Naive thymus-derived CD4-positive, alpha-beta T cell (primary cell): ENCODE measurements at regions not wholly inside any gene's neighbourhood (a gene's known extent, or its start where the extent isn't known, plus 50 kb on each side); places are given as distances from the start of the nearest gene placed in this dataset.

Experiments used
- ATAC-seq: fragments of 150-1000 bp; cut with Tn5 transposase; 2 replicates; pipeline ENCODE4 v1.10.0; 2021; ENCODE audit warnings: mild to moderate bottlenecking, moderate library complexity
- CTCF ChIA-PET: fragments of 350-600 bp; sonication (Branson Sonifier 250); formaldehyde crosslinking; loops from one replicate; lab custom pipeline; 2021; ENCODE audit warnings: antibody characterized with exemption; lab: Charles Lee
- POLR2A ChIA-PET: fragments of 350-600 bp; sonication (Branson Sonifier 250); formaldehyde crosslinking; loops from one replicate; lab custom pipeline; 2021; ENCODE audit warnings: antibody characterized with exemption, inconsistent platforms; lab: Charles Lee
- DNase-seq, 9 donors: peaks; one replicate each; pipeline versions ENCODE4 v3.0.0 to v3.0.0-alpha.2; 2020 to 2022; ENCODE audit warnings: mixed read lengths in 1 of 9
- H3K27ac ChIP-seq: one replicate; pipeline ENCODE4 v1.7.0; 2013; ENCODE audit warnings: mild to moderate bottlenecking, low read depth, low read length, moderate library complexity
- H3K27me3 ChIP-seq, 2 donors: one replicate each; pipeline ENCODE4 v1.7.0; 2013; ENCODE audit warnings: low read length in 2 of 2, mild to moderate bottlenecking in 2 of 2, moderate library complexity in 2 of 2; ENCODE audit not compliant: control insufficient read depth in 2 of 2, insufficient read depth in 2 of 2
- H3K36me3 ChIP-seq, 3 experiments: 1 replicate in 2 of 3; 2 replicates in 1 of 3; pipeline ENCODE4 v1.7.0; 2013; ENCODE audit warnings: low read length in 3 of 3, mild to moderate bottlenecking in 3 of 3, moderate library complexity in 1 of 3; ENCODE audit not compliant: insufficient read depth in 3 of 3, control insufficient read depth in 2 of 3
- H3K4me1 ChIP-seq, 2 donors: one replicate each; pipeline ENCODE4 v1.7.0; 2013; ENCODE audit warnings: low read length in 2 of 2, mild to moderate bottlenecking in 2 of 2, moderate library complexity in 1 of 2; ENCODE audit not compliant: control insufficient read depth in 2 of 2, insufficient read depth in 2 of 2
- H3K4me3 ChIP-seq: 2 replicates; pipeline ENCODE4 v1.7.0; 2013; ENCODE audit warnings: mild to moderate bottlenecking, low read length
- H3K9me3 ChIP-seq, 3 experiments: 1 replicate in 2 of 3; 2 replicates in 1 of 3; pipeline ENCODE4 v1.7.0; 2013; ENCODE audit warnings: low read length in 3 of 3; ENCODE audit not compliant: control insufficient read depth in 2 of 3
- H3K27ac Mint-ChIP-seq, 9 donors: one replicate each; pipeline ENCODE4 v1.8.0; 2020 to 2022; ENCODE audit warnings: mixed read lengths in 9 of 9, mild to moderate bottlenecking in 8 of 9, moderate library complexity in 5 of 9, inconsistent platforms in 2 of 9
- H3K27me3 Mint-ChIP-seq, 5 donors: one replicate each; pipeline ENCODE4 v1.8.0; 2021 to 2022; ENCODE audit warnings: mixed read lengths in 5 of 5, mild to moderate bottlenecking in 1 of 5
- H3K36me3 Mint-ChIP-seq, 5 donors: one replicate each; pipeline ENCODE4 v1.8.0; 2020 to 2022; ENCODE audit warnings: mixed read lengths in 5 of 5, mild to moderate bottlenecking in 3 of 5, inconsistent platforms in 1 of 5
- H3K4me1 Mint-ChIP-seq, 7 donors: one replicate each; pipeline ENCODE4 v1.8.0; 2020 to 2022; ENCODE audit warnings: mixed read lengths in 7 of 7, mild to moderate bottlenecking in 3 of 7, inconsistent platforms in 1 of 7
- H3K4me3 Mint-ChIP-seq, 10 donors: one replicate each; pipeline ENCODE4 v1.8.0; 2020 to 2022; ENCODE audit warnings: mild to moderate bottlenecking in 10 of 10, mixed read lengths in 10 of 10, moderate library complexity in 6 of 10, inconsistent platforms in 2 of 10
- H3K9me3 Mint-ChIP-seq, 11 donors: one replicate each; pipeline ENCODE4 v1.8.0; 2020 to 2022; ENCODE audit warnings: mixed read lengths in 11 of 11, mild to moderate bottlenecking in 4 of 11, inconsistent platforms in 1 of 11, moderate library complexity in 1 of 11
- intact Hi-C, 2 donors: fragments of 100-400 bp; cut with micrococcal nuclease; formaldehyde crosslinking; loops; one replicate each; pipeline ENCODE4 v1.15.1; 2023

DNA sequence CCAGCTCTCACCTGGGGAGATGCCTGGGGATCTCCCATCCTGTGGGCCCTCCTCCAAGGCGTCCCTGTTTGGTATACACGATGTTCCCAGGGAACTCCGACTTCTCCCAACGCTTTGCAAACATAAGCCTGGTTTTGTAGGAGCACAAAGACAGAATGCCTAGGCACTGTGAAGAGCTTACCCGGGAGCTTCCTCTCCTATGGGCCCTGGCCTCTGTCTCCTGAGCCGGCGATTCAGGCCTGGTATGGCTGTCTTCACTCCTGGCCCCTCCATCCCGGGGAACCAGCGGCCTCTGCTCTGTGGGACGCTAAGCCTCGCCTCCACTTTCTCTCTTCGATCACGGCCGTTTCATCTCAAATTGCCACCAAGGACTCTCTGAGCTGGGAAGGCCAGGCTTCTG lies 59.6 kb upstream of the ACTRT2 start:
- CTCF ChIA-PET = no interaction called here
- Mint-ChIP-seq H3K36me3 (peaks cover 0 to 4% (median 0%) of the 10 kb centered on the region in 5 donors), H3K4me1 (no peaks in the 10 kb centered on the region), H3K27ac (no peak overlapping the region), H3K27me3 (peaks cover 0 to 10% (median 0%) of the 10 kb centered on the region in 5 donors), H3K9me3 (peaks cover 0 to 23% (median 12%) of the 10 kb centered on the region in 11 donors), H3K4me3 (no peak overlapping the region)
- H3K9me3 ChIP-seq = peaks cover 0 to 7% (median 0%) of the 10 kb centered on the region in 3 experiments
- POLR2A ChIA-PET = no interaction called here
- no peaks in the 10 kb centered on the region for H3K36me3 ChIP-seq
- intact Hi-C loops = no loop called here
- no peak overlapping the region for H3K27ac ChIP-seq
- H3K4me1 ChIP-seq = no peaks in the 10 kb centered on the region
- DNase-seq = no peak
- ATAC-seq = no peak
- H3K27me3 ChIP-seq = no peaks in the 10 kb centered on the region
- no peak overlapping the region for H3K4me3 ChIP-seq

DNA sequence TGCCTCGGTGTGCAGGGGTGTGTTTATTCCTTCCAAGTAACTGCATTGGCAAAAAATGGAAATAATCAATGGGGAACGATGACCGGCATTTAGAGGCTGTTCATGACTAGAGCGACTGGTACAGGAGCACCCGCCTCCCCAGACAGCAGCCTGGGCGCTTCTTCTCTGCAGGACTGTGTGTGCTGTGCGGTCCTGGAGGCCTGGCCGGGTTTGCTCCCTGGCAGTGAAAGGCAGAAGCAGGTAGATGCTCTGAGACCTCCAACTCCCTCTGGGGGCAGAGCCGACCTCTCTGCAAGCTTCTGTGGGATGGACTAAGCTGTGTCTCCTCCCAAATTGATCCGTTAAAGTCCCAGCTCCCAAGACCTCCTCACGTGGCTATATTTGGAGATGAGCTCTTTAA lies 59.2 kb upstream of the ACTRT2 start:
- ATAC-seq = no peak
- Histone ChIP-seq H3K36me3 (no peaks in the 10 kb centered on the region), H3K4me1 (no peaks in the 10 kb centered on the region), H3K27me3 (no peaks in the 10 kb centered on the region), H3K4me3 (no peak overlapping the region), H3K9me3 (peaks cover 0 to 7% (median 0%) of the 10 kb centered on the region in 3 experiments), H3K27ac (no peak overlapping the region)
- peaks cover 0 to 4% (median 0%) of the 10 kb centered on the region in 5 donors for H3K36me3 Mint-ChIP-seq
- ChIA-PET CTCF (no interaction called here), POLR2A (no interaction called here)
- H3K27me3 Mint-ChIP-seq = peaks cover 0 to 10% (median 0%) of the 10 kb centered on the region in 5 donors
- no peak overlapping the region for H3K27ac Mint-ChIP-seq
- peaks cover 0 to 19% (median 8%) of the 10 kb centered on the region in 11 donors for H3K9me3 Mint-ChIP-seq
- intact Hi-C loops = no loop called here
- no peak for DNase-seq
- H3K4me3 Mint-ChIP-seq = no peak overlapping the region
- H3K4me1 Mint-ChIP-seq = no peaks in the 10 kb centered on the region

DNA sequence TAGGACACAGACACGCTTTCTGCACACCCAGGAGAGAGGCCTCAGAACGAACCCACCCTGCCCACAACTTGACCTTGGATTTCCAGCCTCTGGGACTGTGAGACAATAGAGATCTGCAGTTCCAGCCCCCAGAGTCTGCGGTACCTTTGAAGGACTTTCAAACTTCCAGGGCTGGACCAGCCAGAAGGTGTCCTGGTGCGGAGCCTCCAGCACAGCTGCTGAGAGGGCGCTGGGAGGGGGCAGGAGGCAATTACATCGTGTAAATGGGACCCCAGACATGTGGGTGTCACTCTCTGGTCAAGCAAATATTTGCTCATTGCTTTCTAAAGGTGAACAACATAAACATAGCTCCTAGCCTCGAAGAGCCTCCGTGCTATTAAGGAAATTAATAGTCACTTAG lies 58.7 kb upstream of the ACTRT2 start:
- Histone ChIP-seq H3K27me3 (no peaks in the 10 kb centered on the region), H3K27ac (no peak overlapping the region), H3K4me3 (no peak overlapping the region), H3K9me3 (peaks cover 0 to 7% (median 0%) of the 10 kb centered on the region in 3 experiments), H3K36me3 (no peaks in the 10 kb centered on the region), H3K4me1 (no peaks in the 10 kb centered on the region)
- ATAC-seq (no peak), DNase-seq (no peak)
- POLR2A ChIA-PET = no interaction called here
- H3K27me3 Mint-ChIP-seq = peaks cover 0 to 10% (median 0%) of the 10 kb centered on the region in 5 donors
- CTCF ChIA-PET = no interaction called here
- intact Hi-C loops = no loop called here
- no peak overlapping the region for H3K27ac Mint-ChIP-seq
- H3K4me1 Mint-ChIP-seq = no peaks in the 10 kb centered on the region
- peaks cover 0 to 4% (median 0%) of the 10 kb centered on the region in 5 donors for H3K36me3 Mint-ChIP-seq
- peaks cover 0 to 14% (median 7%) of the 10 kb centered on the region in 11 donors for H3K9me3 Mint-ChIP-seq
- no peak overlapping the region for H3K4me3 Mint-ChIP-seq

DNA sequence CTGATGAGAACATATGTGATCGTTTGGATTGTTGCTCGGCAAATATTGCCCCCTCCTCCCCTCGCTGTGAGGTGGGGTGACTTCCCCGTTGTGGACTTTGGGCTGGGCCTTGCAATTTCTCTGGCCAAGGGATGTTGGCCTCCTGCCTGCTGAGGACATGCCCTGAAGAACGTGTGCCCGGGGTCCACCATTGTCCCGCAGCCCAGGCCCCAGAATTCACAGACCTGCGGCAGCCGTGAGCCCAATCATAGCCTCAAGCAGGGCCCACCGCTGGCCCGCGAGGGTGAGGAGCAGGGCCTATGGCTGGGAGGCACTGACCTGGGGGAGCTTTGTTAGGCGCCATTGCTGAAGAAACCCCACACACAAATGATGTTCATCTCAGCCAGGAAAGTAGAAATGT lies 58.3 kb upstream of the ACTRT2 start:
- H3K27ac ChIP-seq = no peak overlapping the region
- no peak overlapping the region for H3K4me3 ChIP-seq
- Mint-ChIP-seq H3K9me3 (peaks cover 0 to 10% (median 4%) of the 10 kb centered on the region in 11 donors), H3K36me3 (peaks cover 0 to 4% (median 0%) of the 10 kb centered on the region in 5 donors), H3K27me3 (peaks cover 0 to 10% (median 0%) of the 10 kb centered on the region in 5 donors), H3K4me1 (no peaks in the 10 kb centered on the region), H3K27ac (no peak overlapping the region), H3K4me3 (no peak overlapping the region)
- intact Hi-C loops = no loop called here
- DNase-seq (no peak), ATAC-seq (no peak)
- no peaks in the 10 kb centered on the region for H3K36me3 ChIP-seq
- H3K27me3 ChIP-seq = no peaks in the 10 kb centered on the region
- H3K9me3 ChIP-seq = peaks cover 0 to 7% (median 0%) of the 10 kb centered on the region in 3 experiments
- no peaks in the 10 kb centered on the region for H3K4me1 ChIP-seq
- ChIA-PET CTCF (no interaction called here), POLR2A (no interaction called here)

DNA sequence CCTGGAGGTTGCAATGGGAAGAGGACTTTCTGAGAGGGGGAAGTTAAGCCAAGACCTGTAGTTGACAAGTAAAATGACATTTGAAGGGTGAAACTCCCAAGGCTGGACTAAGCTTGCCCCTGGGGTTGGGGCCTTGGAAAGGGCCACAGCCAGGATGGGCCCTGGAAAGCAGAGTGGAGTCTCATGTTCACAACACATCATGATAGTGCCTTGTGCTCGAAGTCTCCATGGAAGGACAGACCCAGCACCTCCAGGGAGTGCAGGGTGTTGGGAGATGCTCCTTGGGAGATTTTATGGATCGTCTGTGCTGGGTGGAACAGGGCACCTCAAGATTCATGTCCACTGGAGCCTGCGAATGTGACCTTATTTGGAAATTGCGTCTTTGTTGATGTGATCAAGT lies 55.6 kb upstream of the ACTRT2 start:
- no peaks in the 10 kb centered on the region for H3K9me3 ChIP-seq
- H3K36me3 ChIP-seq = no peaks in the 10 kb centered on the region
- H3K36me3 Mint-ChIP-seq = no peaks in the 10 kb centered on the region
- no peak for DNase-seq
- no peak overlapping the region for H3K4me3 Mint-ChIP-seq
- CTCF ChIA-PET = no interaction called here
- H3K27me3 ChIP-seq = no peaks in the 10 kb centered on the region
- no peaks in the 10 kb centered on the region for H3K27me3 Mint-ChIP-seq
- H3K4me1 Mint-ChIP-seq = no peaks in the 10 kb centered on the region
- no peak overlapping the region for H3K27ac Mint-ChIP-seq
- intact Hi-C loops = no loop called here
- H3K4me3 ChIP-seq = no peak overlapping the region
- no peak overlapping the region for H3K27ac ChIP-seq
- H3K9me3 Mint-ChIP-seq = peaks cover 0 to 3% (median 0%) of the 10 kb centered on the region in 11 donors
- ATAC-seq = no peak
- H3K4me1 ChIP-seq = no peaks in the 10 kb centered on the region
- POLR2A ChIA-PET = no interaction called here

DNA sequence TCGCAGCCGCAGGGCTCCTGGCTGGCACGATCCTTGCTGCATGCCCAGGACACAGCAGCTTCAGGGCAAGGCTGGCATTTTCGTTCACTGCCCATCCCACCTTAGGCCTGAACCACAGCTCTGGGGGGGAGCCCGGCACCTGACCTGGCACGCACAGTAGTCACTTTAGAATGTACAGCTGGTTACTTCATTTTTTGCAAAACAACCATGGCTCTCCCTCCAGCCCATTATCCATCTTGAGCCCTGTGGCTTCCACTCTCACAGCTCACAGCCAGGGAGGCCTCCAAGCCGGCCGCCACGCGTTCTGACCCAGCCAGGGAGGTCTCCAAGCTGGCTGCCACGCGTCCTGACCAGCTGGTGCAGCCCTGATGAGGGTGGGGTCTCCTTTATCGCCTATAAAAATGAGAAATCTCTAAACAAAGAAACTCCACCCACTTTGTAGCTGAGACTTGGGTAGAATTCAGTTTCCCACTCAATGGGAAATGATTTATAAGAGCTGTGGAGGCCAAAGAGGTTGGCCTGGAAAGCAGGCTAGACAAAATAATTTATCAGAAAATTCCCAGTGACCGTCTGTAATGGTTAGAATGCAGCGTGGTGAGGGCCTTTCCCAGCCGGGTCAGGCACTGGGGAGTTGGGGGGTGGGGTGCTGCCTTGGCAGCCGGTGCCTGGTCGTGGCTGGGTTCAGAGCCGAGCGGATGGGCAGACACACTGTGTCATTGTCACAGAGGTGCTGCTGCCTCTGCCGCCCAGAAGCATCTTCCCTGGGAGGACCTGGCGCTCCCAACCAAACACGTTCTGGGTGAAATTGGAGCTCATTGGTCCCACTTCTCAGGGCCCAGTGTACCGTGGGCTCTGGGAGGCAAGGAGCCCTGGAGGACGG lies 54.6 kb upstream of the ACTRT2 start:
- ATAC-seq = no peak
- no peak for DNase-seq
- no peaks in the 10 kb centered on the region for H3K36me3 ChIP-seq
- H3K27me3 Mint-ChIP-seq = no peaks in the 10 kb centered on the region
- no peaks in the 10 kb centered on the region for H3K27me3 ChIP-seq
- H3K4me3 Mint-ChIP-seq = no peak overlapping the region
- H3K4me1 Mint-ChIP-seq = no peaks in the 10 kb centered on the region
- H3K9me3 Mint-ChIP-seq = peaks cover 0 to 2% (median 0%) of the 10 kb centered on the region in 11 donors
- H3K27ac ChIP-seq = no peak overlapping the region
- H3K27ac Mint-ChIP-seq = no peak overlapping the region
- intact Hi-C loops = no loop called here
- H3K36me3 Mint-ChIP-seq = no peaks in the 10 kb centered on the region
- H3K4me3 ChIP-seq = no peak overlapping the region
- POLR2A ChIA-PET = no interaction called here
- no peaks in the 10 kb centered on the region for H3K9me3 ChIP-seq
- CTCF ChIA-PET = no interaction called here
- no peaks in the 10 kb centered on the region for H3K4me1 ChIP-seq

DNA sequence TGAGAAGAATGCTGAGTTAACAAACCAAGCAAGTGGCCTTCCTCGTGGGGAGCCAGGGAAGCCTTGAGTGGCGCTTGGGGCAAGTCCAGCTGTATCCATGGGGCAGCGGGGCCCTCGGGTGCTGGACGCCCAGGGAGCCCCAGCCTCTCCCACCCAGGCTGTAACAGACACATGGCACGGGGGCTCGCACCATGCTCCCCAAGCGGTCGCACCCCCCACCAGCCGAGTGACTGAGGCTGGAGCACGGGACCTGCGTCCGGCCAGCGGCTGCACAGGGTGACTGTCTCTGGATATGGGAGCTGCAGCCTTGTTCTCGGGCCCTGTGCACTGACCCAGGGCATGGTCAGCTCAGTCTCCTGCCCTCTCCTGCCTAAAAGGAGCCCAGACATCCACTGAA lies 53.9 kb upstream of the ACTRT2 start:
- H3K36me3 Mint-ChIP-seq = no peaks in the 10 kb centered on the region
- intact Hi-C loops = no loop called here
- H3K27ac ChIP-seq = no peak overlapping the region
- H3K27ac Mint-ChIP-seq = no peak overlapping the region
- H3K4me1 Mint-ChIP-seq = no peaks in the 10 kb centered on the region
- DNase-seq = no peak
- H3K9me3 ChIP-seq = no peaks in the 10 kb centered on the region
- H3K4me3 Mint-ChIP-seq = no peak overlapping the region
- ChIA-PET POLR2A (no interaction called here), CTCF (no interaction called here)
- no peaks in the 10 kb centered on the region for H3K36me3 ChIP-seq
- H3K27me3 Mint-ChIP-seq = no peaks in the 10 kb centered on the region
- no peak overlapping the region for H3K4me3 ChIP-seq
- H3K4me1 ChIP-seq = no peaks in the 10 kb centered on the region
- no peaks in the 10 kb centered on the region for H3K27me3 ChIP-seq
- no peak for ATAC-seq
- no peaks in the 10 kb centered on the region for H3K9me3 Mint-ChIP-seq
